ENCODE measurements at regions not wholly inside any gene's neighbourhood (a gene's known extent, or its start where the extent isn't known, plus 50 kb on each side); places are given as distances from the start of the nearest gene placed in this dataset.

- no peak for TF ChIP-seq CTCF (IDR thresholded peaks at IDR 0.05)
- TF ChIP-seq POLR2A (IDR thresholded peaks at IDR 0.05), result no peak
These were observed 493.2 kb downstream of the PTPRC start for GRCh38 chr1:199132006-199132405.

Data from vagina (tissue), 2 donors.